ENCODE measurements at regions not wholly inside any gene's neighbourhood (a gene's known extent, or its start where the extent isn't known, plus 50 kb on each side); places are given as distances from the start of the nearest gene placed in this dataset.

DNA sequence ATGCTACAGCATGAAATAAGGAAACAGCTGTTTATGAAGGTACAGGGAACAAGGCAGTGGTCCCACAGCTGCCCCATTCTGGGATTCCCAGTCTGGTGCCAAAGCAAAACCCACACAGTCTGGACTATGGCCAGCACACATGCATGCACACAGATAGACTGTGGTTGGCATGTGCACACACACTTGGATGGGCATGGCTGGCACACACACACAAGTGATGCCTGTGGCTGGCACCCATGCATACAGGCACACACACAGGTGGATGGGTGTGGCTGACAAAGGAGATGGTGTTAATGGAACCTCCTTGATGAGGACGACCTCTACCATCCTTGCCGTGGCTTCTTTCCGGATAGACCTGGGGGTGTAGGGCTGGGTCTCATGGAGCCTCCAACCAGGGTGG, 114.0 kb upstream of the LYZL2 start:
- TF ChIP-seq, protein P1, sequence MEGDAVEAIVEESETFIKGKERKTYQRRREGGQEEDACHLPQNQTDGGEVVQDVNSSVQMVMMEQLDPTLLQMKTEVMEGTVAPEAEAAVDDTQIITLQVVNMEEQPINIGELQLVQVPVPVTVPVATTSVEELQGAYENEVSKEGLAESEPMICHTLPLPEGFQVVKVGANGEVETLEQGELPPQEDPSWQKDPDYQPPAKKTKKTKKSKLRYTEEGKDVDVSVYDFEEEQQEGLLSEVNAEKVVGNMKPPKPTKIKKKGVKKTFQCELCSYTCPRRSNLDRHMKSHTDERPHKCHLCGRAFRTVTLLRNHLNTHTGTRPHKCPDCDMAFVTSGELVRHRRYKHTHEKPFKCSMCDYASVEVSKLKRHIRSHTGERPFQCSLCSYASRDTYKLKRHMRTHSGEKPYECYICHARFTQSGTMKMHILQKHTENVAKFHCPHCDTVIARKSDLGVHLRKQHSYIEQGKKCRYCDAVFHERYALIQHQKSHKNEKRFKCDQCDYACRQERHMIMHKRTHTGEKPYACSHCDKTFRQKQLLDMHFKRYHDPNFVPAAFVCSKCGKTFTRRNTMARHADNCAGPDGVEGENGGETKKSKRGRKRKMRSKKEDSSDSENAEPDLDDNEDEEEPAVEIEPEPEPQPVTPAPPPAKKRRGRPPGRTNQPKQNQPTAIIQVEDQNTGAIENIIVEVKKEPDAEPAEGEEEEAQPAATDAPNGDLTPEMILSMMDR (IDR thresholded peaks at IDR 0.05; ENCODE audit: poor library complexity, severe bottlenecking) = no peak
- TF ChIP-seq RAD21 (conservative IDR thresholded peaks at IDR 0.05) (no peak), EZH2 (IDR thresholded peaks at IDR 0.05; ENCODE audit: borderline replicate concordance, insufficient read depth, low read length, poor library complexity, severe bottlenecking) (no peak), POLR2AphosphoS5 (IDR thresholded peaks at IDR 0.05) (no peak), EP300 (conservative IDR thresholded peaks at IDR 0.05; ENCODE audit: poor library complexity, severe bottlenecking) (no peak), TAF1 (IDR thresholded peaks at IDR 0.05; ENCODE audit: low read depth) (no peak), SMC3 (conservative IDR thresholded peaks at IDR 0.05; ENCODE audit: poor library complexity) (no peak), MXI1 (conservative IDR thresholded peaks at IDR 0.05; ENCODE audit: poor library complexity, severe bottlenecking) (no peak)
- TF ChIP-seq, protein P2, sequence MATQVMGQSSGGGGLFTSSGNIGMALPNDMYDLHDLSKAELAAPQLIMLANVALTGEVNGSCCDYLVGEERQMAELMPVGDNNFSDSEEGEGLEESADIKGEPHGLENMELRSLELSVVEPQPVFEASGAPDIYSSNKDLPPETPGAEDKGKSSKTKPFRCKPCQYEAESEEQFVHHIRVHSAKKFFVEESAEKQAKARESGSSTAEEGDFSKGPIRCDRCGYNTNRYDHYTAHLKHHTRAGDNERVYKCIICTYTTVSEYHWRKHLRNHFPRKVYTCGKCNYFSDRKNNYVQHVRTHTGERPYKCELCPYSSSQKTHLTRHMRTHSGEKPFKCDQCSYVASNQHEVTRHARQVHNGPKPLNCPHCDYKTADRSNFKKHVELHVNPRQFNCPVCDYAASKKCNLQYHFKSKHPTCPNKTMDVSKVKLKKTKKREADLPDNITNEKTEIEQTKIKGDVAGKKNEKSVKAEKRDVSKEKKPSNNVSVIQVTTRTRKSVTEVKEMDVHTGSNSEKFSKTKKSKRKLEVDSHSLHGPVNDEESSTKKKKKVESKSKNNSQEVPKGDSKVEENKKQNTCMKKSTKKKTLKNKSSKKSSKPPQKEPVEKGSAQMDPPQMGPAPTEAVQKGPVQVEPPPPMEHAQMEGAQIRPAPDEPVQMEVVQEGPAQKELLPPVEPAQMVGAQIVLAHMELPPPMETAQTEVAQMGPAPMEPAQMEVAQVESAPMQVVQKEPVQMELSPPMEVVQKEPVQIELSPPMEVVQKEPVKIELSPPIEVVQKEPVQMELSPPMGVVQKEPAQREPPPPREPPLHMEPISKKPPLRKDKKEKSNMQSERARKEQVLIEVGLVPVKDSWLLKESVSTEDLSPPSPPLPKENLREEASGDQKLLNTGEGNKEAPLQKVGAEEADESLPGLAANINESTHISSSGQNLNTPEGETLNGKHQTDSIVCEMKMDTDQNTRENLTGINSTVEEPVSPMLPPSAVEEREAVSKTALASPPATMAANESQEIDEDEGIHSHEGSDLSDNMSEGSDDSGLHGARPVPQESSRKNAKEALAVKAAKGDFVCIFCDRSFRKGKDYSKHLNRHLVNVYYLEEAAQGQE (IDR thresholded peaks at IDR 0.05; ENCODE audit: borderline replicate concordance) = no peak
